HG03469 (cell line): ENCODE measurements at regions not wholly inside any gene's neighbourhood (a gene's known extent, or its start where the extent isn't known, plus 50 kb on each side); places are given as distances from the start of the nearest gene placed in this dataset.

ENCODE experiments used
- ATAC-seq: cut with Tn5 transposase; IDR thresholded peaks from one replicate; pipeline ENCODE4 v1.9.1; 2021; ENCODE audit warnings: mild to moderate bottlenecking, moderate library complexity, moderate number of reproducible peaks; ENCODE audit not compliant: unreplicated experiment

DNA sequence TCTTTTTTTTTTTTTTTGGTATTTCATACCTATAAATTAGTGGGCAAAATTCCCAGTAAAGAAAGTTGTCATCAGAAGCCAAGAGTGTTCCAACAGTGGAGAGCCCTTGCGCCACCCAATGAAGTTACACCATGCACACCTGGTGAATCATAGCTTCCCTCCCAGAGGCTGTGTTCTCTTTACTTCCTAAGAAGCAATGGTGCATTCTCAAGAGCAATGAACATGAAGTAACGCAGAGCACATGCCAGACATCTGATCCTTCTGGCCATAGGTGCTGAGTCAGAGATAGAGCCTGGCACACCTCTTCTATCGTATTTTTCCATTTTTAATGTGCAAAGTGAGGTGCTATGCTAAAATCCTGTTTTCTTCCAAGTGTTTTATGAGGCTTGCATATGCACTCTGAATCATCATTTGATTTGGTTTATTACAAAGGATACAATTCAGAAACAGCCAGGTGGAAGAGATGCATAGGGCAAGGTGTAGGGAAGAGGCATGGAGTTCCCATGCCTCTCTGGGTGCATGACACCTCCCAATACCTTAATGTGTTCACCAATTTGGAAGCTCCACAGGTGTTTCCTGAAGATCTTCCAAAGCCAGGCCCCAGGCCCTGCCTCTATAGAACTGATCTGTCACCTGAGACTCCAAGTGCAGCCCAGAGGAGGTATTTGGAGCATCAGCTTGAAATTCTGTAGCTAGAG, 408.0 kb downstream of the SIPA1L2 start:
- no peak for ATAC-seq

DNA sequence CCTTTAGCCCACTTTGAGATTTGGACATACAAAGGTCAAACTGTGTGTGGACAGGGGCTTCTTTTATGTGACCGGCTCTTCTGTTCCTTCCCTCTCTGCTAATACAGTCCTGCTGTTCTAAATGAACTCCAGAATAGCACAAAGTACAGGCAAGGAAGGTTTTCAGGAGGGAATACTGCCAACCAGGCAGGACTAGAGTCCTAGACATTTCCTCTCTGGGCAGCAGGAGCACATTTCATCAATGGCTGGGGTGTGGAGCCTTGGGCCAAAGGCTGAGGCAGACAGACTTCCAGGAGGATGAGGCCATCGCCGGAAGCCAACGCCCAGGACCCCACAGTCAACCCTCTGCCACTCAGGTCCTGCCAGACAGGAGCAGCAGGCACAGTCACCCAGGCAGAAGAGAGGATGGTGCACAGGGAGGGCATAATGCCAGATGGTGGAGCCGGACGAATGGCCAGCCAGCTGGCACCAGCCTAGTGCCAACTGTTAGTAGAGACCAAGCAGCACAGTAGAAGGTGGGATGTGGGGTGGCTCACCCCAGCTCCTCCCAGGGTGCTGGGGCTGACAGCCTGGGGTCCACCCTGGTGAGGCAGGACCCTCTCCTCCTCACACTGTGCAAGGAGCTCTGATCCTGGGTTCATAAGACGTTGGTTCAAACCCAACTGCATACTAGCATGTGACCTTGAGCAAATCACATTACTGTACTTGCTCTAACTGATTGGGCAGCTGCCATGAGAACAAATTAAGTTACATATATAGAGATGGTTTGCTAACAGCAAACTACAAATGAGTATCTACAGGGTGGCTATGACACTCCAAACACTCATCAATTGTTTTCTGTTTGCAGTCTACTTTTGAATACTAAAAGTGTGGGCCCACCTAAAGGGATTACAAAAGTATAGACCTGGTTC, 410.7 kb downstream of the SIPA1L2 start:
- no peak for ATAC-seq

DNA sequence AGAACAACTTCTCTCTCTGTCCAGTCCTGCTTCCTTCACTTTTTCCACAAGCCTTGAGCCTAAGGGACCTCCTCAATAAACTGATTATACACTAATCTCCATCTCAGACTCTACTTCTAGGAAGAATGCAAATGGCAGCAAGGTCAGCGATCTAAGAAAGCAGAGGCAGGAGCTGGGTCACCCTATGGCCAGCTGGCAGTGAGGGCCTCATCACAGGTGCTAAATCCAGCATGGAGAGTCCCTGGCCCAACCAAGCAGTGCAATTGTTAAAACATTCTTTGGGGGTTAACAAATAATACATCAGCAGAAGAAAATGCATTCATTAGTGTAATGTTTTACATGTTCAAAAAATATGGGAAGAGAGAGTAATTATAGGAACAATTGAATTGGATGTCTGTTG, 416.0 kb downstream of the SIPA1L2 start:
- no peak for ATAC-seq

DNA sequence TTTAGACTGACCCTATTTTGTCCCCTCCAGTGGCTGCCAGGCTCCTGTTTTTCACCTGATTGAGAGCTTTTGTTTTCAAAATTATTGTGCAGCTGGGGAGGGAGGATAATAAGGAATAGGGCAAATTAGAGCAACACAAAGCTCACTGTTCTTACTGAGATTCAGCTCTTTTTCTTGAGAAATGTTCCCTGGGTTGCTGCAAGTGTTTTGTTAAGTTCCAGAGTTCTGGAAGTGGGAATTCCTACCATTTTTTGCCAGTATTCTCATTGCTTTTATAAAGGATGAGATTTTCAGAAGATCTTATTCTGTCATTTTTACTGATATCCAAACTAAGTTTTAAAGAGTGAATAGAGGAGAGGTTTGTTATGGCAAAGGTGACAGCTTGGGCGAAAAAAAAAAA, 417.7 kb downstream of the SIPA1L2 start:
- no peak for ATAC-seq

DNA sequence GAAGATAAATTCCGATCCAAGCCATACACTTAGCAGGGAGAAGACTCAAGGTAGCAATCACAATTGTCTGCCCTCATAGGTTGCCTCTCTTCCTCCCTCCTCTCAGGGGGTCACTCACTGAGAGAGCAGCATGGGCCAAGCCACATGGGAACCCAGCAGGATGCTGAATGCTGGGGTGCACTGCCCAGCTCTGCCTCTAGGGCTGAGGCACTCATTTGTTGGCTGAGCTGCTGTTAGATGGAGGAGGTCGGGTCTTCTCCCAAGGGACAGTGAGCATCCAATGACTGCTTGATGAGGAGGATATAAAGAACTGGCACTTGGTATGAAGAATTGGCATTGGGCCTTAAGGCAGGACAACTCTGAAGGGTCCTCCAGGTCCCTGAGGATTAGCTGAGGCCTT, 418.8 kb downstream of the SIPA1L2 start:
- no peak for ATAC-seq

DNA sequence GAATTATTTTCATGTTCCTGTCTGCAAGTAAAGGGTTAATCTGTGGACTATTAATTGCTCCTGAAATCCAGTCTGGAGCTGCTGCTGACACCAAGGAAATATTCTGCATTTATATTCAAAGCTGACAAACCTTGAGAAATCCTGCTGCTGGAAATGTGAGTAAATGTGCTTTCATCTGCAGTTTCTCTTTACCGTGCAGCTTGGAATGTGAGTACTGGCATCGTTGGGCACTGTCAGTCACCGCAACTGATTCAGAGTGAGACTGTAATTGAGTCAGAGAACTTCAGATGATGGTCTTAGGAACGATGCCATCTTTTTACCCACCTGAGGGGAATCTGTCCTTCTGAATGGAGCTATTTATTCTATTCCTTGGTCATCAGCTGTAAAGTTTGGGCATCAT, 420.6 kb downstream of the SIPA1L2 start:
- ATAC-seq = no peak

DNA sequence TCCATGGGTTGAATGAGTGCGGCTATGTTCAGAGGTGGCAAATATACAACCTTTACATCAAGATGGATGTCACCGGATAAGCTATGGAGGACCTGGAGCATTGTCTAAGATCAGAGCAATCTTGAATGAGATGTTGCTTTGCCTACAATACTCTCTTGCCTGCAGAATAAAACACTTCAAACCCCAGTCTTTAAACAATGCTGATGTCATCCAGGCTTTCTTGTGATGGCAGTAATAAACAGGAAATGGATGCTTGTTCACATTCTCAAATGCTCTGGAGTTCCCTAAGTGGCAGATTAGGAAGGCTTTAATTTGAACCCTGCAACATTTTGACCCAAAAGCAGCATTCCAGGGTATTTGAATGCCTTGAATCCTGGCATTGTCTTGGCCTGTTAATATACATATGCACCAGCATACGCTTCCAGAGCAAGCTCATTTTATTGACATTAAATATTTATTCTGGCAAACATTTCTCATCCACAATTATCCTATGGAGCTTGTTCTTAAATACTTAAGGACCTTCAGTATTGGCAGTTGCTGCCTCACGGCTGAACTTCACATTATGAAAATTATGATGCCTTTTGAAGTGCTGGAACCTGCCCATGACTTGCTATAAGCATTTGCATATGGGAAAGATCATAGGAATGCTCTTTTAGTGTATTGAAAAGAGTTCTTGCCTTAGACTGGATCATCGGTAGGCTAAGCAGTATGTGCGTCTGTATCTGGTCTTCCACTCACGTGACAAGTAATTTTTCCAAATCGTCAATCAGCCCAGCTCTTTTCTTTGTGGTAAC, 422.7 kb downstream of the SIPA1L2 start:
- ATAC-seq = no peak

DNA sequence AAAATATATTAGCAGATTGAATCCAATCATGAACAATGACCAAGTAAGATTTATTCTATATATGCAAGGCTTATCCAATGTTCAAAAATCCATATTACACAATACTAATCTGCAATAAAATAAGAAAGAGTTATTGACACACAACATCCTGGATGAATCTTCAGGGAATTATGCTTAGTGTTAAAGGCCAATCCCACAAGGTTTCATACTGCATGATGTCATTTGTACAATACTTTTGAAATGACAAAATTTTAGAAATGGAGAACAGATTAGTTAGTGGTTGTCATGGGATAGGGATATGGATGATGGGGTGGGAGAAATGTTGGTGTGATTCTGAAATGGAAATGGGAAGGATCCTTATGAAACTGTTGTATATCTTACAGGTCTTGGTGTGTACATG, 425.7 kb downstream of the SIPA1L2 start:
- ATAC-seq = no peak

DNA sequence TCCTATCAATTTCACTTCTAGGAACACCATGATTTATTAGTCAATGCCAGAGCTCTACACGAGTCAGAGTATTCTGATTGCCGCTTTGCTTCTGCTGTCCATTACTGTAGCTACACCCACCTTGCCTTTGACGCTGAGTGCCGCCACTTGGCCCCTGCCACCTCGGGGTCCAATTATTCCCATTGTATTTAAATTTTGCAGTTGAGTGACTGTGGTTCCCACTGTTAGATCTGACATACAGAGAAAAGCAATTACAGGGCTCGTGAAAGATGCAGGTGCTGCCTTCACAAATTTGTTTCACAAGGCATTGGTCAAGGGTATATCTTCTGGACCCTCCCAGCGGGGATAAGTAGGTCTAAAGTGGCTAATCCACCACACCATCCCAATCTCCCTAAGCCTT, 428.9 kb downstream of the SIPA1L2 start:
- no peak for ATAC-seq

DNA sequence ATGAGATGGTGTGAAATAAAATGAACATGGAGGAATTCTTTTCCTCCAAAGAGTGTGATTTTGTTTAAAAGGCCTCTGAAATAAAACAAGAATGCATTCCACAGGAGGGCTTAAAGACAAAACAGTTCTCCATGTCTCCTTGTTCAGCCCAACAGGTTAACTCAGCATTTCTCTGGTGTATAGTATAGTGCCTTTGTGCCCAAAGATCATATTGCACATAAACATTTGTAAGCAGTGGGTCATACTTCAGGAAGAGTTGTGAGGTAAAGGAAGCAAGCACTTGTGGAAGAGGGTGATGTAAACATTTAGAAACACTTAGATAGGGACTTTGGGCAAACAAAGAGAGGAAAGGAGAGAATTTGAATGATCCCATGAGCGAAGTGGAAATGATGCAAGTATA, 433.9 kb downstream of the SIPA1L2 start:
- ATAC-seq = no peak

DNA sequence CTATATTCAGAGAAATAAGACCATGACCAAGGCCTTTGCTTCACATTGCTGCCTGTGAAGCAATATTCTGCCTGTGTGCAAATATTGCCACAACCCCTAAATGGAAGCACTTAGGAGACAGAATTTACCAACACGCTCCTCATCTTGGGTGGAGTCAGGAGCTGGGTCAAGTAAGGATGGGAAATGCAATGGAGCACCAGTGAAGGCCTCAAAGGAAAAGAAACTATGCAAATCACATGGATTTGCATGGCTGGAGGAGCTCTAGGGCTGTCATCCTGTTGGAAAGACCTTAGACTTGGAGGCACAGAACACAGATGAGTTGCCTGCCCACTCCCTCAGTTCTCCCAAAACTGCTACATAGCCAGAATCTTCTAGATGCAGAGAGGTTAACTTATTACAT, 435.5 kb downstream of the SIPA1L2 start:
- no peak for ATAC-seq

DNA sequence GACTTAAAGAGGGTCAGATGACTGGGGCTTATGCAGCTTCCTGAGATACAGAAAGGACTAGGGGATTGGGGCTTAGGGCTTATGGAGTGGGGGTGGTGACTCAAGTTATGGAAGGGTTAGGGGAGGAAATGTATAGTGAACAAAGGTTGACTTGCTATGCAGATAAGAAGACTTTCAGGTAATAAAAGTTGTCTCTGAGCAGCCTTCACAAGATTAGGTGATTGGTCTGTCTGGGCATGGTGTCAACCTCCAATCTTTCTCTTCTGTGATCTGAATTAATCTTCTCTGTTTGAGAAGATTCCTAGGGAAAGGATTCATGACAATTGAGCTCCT, 436.5 kb downstream of the SIPA1L2 start:
- no peak for ATAC-seq

DNA sequence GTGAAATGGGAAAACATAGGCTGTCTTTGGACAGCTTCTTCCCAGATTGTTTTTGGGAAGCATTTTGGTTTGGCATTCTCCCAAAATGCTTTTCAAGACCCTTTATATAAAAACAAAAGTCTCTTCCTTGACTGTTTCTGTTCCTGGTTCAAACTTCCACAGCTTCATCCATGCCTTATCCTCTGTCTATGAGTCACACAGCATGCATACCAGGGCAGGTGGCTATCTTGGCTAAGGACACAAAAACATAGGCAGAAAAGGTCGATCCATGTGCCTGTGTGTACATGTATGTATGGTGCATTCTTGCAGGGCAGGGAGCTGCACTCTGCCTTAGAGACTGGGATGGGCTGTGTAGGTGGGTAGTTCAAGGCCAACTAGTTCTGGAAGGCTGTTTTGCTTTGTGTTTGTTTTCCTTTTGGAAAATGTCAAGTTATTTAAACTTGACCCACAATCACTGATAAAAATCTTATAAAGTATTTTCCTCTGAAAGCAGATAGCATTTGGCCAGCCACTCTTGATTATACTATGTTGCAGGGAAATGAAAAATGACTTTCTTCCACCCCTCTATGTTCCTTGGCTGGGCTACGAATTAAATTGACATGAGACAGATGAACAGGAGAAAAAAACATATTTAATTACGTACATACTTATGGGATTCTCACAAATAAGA, 437.0 kb downstream of the SIPA1L2 start:
- no peak for ATAC-seq

DNA sequence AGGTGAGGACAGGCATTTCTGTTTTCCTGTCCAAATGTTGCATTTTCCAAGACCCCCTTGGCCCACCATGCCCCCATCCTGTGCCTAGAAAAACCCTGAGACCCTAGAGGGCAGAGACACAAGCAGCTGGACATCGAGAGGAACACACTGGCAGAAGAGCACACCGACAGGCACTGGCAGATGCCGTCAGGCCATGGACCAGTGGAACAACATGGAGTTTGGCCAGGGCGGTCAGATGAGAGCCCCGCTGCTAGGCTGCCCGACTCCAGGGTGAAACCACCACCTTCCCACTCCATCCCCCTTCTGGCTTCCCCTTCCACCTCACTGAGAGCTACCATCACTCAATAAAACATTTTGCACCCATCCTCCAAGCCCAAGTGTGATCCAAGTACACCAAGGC, 438.4 kb downstream of the SIPA1L2 start:
- ATAC-seq = no peak

DNA sequence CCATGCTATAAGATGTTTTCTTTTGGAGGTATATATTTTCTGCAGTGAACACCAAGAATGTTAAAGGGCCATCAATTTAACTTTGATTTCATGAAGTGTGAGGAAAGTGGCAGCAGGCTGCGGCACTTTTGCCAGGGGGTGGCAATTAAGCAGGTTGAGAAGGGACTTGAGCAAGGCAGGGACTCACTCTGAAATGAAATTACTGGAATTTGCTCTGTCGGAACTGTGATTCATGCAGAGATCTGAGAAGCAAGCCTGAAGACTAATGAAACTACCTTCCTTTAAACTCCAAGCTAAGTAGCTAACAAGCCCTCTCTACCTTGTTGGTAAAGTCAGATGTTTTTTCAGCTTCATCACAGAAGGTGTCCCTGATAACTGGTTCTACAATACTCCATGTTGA, 441.6 kb downstream of the SIPA1L2 start:
- ATAC-seq = no peak

DNA sequence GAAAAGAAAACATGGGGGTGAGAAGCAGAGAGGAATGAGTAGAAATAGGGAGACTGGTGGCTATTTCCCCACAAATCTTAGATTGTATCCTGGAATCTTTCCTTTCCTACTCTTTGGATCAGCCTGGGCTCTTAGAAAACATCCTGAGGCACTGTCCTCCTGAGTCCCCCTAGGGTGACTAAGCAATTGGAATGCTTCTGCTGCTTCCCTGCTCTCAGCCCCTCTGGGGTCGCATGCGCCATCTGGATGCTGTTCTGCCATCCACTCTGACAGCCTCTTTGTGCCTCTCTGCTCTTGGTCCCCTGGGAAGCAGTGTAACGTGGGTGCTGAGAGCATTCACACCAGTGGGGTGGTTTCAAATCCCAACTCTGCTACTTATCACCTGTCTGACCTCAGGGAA, 443.0 kb downstream of the SIPA1L2 start:
- no peak for ATAC-seq

DNA sequence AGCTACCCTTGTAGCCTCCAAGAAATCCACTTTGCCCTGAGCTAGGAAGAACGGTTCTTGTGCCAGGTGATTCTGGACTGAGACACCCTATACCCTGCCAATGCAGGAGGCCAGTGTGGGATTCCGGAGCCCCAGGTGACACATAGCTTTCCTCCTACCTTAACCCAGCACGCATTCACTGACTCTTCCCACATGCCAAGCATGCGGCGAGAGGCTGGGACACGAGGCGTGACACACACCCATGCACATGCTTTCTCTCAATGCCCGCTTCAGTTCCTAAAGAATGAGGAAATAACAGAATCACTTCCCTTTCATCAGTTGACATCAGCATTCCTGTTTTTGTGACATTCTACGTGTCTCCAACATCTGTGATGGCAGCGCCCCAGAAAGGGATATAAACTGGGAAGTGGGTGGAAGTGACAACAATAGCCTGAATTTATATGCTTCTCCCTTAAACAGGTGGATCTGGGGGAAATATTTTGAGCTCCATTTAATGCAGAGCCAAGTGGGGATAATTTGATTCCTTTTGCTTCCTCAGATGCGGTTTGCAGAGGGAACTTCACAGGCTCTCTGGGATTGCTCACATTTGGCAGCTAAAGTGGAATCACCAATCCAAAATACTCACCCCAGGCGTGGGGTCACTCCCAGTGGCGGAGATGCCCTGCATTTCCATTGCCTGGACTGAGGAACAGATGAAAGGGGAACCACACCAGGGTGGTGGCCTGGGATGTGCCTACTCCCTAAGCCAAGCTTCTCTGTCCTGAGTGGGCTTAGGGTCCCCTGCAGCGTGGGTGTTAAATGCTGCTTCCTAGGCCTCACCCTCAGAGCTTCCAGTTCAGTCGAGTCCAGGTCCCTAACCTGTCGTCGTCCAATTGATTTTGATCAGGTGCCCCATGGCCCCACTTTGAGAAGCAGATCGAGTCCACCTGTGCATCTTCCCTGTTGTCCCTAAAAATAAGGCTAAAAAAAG, 445.1 kb downstream of the SIPA1L2 start:
- no peak for ATAC-seq

DNA sequence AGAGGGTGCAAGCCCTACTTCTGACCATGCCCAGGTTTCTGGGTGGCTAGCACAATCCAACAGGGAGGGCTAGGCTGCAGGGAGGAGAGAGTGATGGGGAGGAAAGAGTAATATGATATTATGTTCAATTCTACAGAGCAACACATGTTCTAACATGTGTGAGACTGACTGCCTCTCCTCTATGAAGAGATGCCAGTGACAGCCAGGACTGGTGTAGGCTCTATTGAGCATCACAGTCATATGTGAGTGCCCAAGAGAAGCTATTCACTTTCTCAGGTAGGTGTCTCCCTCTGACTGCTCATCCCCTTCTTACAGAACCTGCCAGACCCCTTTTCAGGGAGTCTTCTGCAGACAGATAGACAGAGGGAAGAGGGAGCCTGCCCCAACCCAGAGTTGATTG, 446.1 kb downstream of the SIPA1L2 start:
- no peak for ATAC-seq

DNA sequence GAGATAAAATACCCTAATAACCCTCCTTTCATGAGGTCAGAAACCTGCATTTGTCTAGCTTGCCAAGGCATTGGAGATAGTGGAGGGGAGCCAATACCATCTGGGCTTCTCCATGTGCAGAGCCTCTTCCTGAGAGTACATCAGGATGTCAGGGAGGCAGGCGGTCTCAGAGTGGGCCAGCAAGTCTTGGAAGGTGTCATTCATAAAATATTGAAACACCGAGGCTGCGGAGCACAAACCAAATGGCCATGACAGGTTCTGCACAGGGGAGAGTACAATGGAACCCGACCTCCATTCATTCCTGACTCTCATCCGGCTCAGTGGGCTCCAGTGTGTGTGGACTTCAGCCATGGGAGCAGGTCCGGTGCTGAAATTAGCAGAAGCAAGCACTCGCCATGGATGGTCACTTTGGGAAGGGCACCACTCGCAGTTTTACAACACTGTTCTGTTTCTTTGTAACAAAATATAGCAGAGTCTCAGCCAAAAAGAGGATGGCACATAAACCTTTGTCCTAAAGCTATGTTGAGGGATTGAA, 446.6 kb downstream of the SIPA1L2 start:
- ATAC-seq = no peak

DNA sequence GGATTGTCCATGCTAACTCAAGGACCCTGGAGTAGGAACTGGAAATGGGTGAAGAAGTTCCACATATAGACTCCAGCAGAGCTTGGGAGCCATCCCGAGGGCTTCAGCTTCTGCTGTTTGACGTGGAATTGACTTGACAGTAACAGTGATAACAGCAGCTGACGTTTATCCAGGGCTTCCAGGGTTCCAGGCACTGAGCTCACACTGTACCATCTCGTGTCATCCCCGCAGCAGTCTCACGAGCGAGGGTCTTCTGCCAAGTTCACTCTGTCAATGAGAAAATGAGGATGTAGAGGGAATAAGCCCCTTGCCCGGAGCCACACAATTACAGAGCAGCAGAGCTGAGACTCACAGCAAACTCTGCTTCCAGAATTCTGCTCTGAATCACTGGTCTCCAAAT, 447.7 kb downstream of the SIPA1L2 start:
- ATAC-seq = no peak
